GM12872 (cell line): ENCODE measurements at regions not wholly inside any gene's neighbourhood (a gene's known extent, or its start where the extent isn't known, plus 50 kb on each side); places are given as distances from the start of the nearest gene placed in this dataset.

ENCODE experiments used
- CTCF ChIP-seq: IDR thresholded peaks from 3 replicates; pipeline ENCODE4 v1.5.1; 2011; ENCODE audit warnings: low read depth, mild to moderate bottlenecking, low read length, moderate library complexity; ENCODE audit not compliant: insufficient read depth

GRCh38 chr5:60435808-60436207 is 264.2 kb downstream of the DEPDC1B start:
- TF ChIP-seq CTCF = no peak

- TF ChIP-seq CTCF = no peak
Observed at GRCh38 chr5:60417500-60418181, 282.3 kb downstream of the DEPDC1B start.

GRCh38 chr5:60415443-60415842 is 284.5 kb downstream of the DEPDC1B start:
- no peak for TF ChIP-seq CTCF

- TF ChIP-seq CTCF = no peak
Observed at GRCh38 chr5:60410427-60410826, 289.5 kb downstream of the DEPDC1B start.

GRCh38 chr5:60404171-60404570 is 295.8 kb downstream of the DEPDC1B start:
- no peak for TF ChIP-seq CTCF

- TF ChIP-seq CTCF = no peak
Observed at GRCh38 chr5:60403343-60404006, 296.5 kb downstream of the DEPDC1B start.

GRCh38 chr5:60402161-60402785 is 297.7 kb downstream of the DEPDC1B start:
- no peak for TF ChIP-seq CTCF
